OCI-LY1 (cell line): ENCODE measurements at regions not wholly inside any gene's neighbourhood (a gene's known extent, or its start where the extent isn't known, plus 50 kb on each side); places are given as distances from the start of the nearest gene placed in this dataset.

Experiments
- CTCF ChIP-seq: fragments of 200-600 bp; sonication (generic), shearing (Covaris generic); IDR thresholded peaks from 2 replicates; pipeline ENCODE4 v1.5.1; 2017; ENCODE audit warnings: mild to moderate bottlenecking, antibody characterized with exemption, low read length, moderate library complexity, mixed read lengths
- EZH2 ChIP-seq: fragments of 200-600 bp; sonication (generic), shearing (Covaris generic); IDR thresholded peaks from 2 replicates; pipeline ENCODE4 v1.8.0; 2017; ENCODE audit warnings: borderline replicate concordance, mixed run types, mild to moderate bottlenecking, antibody characterized with exemption, low read length, moderate library complexity, mixed read lengths

GRCh38 chr12:77225373-77225772, 160.0 kb upstream of the E2F7 start:
- no peak for TF ChIP-seq CTCF
- no peak for TF ChIP-seq EZH2
